SKM-1 treated with dmso at 0.1 percent for 144 hours (cell line): ENCODE measurements at regions not wholly inside any gene's neighbourhood (a gene's known extent, or its start where the extent isn't known, plus 50 kb on each side); places are given as distances from the start of the nearest gene placed in this dataset.

Experiments used
- DNase-seq: peaks from one replicate; lab custom pipeline; 2025; ENCODE audit not compliant: unreplicated experiment; lab: John Stamatoyannopoulos, UW

DNA sequence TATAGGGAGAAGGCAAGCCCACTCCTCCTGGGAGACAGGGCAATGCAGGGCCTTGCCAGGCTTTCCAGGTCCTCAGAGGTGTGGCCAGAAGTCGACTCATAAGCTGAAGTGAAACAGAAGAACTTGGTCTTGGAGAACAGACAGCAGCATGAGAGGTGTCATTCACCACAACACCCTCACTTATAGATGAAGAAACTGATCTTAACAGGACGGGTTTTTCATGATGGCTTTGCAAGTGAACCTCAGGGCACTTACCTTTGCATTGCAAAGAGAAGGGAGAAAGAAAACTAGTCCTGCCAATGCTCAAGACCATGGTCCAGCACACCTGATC is 198.8 kb downstream of the CYRIA start:
- DNase-seq = no peak

DNA sequence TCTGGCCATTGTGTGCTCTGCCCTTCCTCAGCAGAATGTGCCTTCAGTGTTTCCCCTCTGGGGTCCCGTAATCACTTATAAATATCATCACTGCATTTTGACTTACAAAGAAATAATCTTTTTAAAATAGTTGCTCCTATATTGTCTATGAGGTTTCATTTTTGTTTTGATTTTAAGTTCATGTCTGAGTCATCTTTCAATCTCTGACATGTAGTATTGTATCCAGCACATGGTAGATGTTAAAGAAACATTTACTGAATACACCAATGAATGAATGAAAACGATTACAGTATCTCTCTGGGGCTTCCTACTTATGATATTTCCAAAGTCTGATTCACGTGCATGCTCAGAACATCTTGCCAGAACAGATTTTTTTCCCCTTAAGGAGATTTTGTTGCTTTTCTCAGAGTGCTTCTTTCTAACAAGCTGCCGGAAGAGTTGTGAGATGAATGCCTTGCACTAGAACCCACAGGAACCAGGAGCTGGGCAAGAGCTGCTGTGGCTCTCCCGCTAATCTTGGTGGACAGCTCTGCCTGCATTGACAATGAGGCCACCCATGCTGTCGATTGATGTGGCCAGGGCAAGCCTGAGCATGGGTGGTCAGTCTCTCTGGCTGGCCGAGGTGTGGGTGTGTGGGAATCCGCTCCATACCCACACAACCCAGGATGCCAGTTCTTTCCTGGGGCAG is 199.4 kb downstream of the CYRIA start:
- no peak for DNase-seq

DNA sequence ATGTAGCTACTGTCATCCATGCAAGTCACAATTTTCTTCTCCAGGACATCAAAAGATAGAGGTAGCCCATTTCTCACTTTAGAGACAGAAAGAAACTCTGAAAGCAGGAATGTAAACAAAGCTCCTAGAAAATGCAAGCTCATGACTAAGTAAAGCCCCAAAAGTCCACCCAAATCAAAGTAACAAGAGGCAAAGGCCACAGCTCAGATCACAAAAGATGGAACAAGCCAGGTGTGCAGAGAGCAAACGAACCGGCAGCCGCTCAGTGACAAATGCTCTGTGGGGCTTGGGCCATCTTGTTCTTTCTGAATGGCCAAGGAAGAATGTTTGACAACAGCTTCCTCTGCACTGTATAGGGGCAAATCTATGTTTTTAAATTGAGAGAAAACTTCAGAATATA is 201.0 kb downstream of the CYRIA start:
- no peak for DNase-seq

DNA sequence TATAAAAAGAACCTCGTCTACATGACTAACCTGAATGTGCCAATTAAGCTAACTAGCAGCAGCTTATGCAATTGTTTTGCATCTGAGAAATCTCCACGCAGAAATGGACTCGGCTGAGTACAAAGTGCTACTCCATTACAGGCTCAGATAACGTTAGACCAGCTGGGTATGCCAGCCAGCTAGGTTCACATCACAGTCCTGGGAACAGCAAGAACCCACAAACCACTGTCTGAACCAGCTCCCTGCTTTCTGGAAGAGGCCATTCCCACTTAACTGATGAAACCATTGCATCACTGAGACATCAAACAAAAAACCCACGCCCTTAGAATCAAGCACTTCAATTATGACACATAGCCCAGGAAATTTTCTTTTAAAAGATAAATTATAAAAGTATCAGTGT is 202.7 kb downstream of the CYRIA start:
- no peak for DNase-seq

DNA sequence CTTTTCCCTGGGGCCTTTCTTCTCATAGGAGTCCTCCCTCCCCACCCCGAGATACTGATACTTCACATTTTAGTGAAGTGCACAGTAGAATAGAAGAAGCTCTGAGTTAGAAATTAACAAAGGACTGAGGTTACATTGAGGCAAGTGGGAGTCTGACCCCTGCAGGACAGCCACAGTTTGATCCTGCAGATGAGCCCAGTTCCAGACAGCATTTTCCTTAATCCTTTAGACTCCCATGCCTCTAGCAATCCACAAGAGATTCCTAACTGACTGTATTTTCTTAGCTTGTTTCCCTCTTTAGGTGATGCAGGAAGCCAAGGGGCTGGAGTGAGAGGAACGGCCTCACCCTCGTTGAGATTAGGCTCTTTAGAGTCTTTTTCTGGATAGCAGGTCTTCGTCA is 204.0 kb downstream of the CYRIA start:
- no peak for DNase-seq

DNA sequence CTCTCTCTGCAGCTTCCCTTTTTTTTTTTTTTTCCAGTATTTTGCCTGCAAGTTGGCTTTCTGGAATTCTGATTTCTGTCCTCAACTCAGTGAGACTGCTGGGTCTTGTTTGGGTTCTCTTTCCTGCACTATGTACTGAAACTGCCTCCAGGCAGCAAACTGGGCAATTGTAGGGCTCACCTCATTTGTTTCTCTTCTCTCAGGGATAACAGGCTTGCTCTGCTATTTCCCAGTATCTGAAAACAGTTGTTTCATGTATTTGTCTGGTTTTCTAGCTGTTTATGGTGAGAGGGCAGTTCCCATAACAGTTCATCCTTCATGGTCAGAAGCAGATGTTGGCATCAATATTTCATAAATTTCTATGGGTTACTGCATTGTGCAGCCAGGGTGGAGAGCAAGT is 206.0 kb downstream of the CYRIA start:
- DNase-seq = no peak

DNA sequence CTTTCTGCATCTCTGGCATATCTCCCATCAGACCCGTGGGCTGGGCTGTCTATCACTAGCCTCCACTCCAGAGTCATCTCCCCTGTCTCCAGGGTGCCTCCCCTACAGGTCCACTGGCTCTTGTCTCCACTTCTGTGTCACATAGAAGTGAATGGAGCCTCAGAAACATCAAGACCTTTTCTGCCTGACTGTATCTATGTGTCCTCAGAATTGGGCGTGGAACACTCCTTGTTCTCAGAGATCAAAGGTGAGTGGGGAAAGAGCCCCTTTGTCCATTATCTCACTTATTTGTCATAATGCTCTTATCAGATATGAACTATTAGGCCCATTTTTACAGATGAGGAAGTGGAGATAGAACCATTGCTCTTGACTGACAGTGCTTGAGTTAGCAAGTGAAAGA is 211.0 kb downstream of the CYRIA start:
- no peak for DNase-seq

DNA sequence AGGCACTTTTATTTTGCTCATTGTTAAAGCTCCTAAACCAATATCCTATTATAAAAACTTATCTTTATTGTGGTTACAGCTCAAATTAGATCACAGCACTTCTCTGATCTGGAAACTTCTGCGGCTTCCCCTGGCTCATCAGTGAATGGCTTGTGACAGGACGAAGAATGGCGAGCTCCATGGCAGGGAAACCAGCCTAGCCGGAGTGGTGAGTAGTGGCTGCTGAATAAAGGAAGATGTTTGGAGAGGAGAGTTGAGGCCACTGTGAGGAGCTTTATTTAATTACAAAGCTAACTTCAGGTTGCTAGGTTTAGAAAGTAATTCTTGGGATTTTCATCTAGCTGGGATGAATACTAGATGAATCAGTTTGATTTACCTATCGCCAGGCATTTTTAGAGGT is 213.5 kb downstream of the CYRIA start:
- no peak for DNase-seq

DNA sequence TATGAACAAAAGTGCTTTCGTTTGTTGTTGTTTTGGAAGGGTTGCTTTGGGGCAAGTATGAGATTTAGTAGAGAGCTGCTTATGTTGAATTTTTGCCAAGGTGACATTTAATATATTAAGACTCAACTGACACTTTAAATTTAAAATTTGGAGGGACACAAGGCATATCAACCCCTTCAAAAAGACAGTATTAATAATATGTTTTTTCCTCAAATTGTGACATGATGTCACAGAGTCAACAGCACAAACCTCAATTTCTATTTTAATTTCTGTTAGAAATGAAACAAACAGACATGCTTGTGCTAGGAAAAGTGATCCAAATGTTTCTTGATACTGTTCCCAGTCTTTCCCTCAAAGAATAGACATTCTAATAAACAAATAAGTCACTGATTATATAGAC is 218.9 kb downstream of the CYRIA start:
- DNase-seq = no peak

DNA sequence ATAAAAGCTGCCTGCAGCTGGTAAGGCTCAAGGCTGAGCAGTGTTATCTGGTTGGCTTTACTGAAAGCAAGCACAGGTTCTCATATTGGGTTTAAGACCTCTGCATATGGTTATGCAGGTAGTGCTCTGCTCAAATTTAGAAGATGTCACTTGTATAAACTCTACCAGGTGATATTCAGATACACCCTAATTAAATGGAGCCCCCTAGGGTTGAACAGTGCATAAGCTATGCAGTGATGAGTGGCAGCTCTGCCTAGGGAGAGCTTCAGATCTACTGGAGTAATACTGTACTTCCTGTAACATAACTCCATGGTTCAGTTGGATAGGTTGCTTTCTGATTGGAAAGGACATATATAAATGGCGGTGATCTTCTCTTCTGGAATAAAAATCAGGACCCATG is 222.7 kb downstream of the CYRIA start:
- DNase-seq = no peak

DNA sequence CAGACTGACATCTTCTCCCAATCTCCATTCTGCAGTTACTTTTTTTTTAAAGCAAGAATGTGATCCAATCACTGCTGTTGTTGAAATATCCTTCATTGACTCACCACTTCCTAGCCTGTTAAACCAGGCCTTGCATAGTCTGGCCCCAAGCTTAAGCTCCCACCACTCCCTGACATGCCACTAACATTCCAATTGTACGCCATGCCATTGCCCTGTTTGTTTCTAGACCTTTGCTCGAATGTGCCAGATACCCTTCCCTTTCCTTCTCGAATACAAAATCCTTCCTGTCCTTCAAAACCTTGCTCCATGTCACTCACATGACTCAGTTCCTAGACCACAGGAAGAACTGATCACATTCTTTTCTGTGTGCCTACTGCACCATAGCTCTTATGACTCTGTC is 224.2 kb downstream of the CYRIA start:
- no peak for DNase-seq

DNA sequence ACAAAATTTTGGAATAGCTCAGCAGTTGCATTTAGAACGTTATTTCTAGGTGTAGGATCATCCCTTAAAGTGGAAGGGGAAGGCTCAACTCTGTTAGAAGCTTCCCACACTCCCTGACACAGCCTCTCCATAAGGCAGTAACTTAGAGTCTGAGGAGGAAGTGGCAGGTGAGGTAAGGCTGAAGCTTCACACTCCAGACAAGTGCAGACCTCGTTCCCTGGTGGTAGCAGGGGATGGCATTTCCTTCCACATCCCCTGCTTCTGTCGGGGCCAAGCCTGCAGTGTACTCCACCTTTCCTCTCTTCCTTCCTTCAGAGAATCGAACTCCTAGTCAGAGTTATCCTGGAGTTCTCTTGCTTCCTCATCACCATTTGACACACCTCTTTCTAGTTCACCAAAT is 224.7 kb downstream of the CYRIA start:
- no peak for DNase-seq

DNA sequence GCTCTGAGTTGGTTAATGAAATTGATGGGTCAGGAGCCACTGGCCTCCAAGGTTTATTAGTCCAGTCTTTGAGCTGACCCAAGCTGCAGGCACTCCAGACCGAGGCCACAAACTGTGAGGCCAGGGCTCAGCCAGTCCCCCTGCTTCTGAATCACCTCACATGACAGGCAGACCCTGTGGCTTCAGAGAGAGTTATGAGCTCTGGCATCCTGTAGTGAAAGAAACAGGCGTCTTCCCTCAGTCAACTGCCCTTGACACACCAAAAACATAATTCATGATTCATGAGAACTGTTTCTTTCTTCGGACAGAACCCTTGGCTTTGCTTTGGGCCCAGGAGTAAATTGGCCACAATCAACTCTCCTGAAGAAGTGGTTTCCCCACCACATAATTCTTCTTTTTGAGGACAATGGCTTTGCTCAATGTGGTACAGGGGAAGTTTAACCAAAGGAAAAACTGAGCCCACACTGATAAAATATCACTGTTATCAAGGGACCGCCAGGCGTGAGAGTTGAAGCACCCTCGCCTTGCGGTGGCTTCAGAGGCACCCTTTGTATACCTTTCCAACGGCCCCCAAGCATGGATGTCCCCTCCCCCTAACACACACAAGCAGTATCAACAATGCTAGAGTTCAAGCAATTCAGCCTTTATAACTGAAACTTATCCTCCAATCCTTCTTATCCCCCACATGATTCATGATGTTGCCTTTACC is 226.9 kb downstream of the CYRIA start:
- no peak for DNase-seq

DNA sequence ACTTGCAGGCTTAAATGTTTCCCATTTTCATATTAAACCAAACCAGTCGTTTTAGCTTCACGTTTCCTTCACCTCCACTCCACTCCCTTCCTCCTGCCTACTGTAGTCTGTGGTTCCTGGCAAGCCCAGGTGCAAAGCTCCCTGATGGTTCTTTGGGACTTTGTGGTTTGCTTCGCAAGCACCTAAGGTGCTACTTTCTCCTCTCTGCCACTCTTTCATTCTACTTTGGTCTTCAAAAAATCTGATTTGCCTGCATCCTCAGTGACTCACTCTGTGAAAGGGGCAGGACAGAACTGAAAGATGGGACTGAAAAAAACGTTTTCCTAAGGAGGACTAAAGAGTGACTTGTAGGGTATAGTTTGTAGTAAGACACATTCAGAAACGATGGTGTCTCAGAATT is 228.4 kb downstream of the CYRIA start:
- DNase-seq = no peak

DNA sequence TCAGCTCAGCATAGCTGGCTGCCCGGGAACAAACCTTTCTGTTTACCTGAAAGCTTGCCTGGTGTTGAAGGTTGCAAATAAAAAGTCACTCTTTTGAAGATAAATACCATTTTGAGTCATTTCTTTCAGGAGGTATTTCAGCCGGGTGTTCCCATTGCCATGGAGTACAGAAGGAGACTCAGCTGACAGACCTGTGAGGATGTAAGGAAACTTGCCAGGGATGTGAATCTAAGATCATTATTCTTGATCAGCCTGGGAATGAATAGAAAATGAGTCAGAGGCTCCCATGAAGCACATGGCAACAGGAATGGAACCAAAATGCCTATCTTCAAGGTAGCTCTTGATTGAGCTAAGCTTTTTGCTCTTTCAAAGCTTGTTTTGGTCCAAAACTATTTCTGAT is 231.2 kb downstream of the CYRIA start:
- DNase-seq = no peak

DNA sequence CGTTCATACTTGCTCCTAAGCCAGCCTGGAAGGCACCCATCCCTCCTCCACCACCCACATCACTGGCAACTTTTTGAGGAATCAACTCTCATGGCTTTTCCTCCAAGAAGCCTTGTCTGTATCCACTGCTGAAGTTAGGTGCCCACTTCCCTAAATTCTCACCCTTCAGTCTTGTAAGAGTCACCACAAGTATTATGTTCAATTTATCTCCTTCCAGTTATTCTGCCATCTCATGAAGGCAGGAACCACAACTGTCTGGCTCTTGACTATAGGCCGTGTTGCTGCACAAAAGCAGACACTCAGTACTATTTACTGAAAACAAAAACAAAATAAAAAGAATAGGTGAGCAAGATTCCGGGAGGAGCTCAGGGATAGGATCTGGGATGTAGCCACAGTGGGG is 234.8 kb downstream of the CYRIA start:
- no peak for DNase-seq

DNA sequence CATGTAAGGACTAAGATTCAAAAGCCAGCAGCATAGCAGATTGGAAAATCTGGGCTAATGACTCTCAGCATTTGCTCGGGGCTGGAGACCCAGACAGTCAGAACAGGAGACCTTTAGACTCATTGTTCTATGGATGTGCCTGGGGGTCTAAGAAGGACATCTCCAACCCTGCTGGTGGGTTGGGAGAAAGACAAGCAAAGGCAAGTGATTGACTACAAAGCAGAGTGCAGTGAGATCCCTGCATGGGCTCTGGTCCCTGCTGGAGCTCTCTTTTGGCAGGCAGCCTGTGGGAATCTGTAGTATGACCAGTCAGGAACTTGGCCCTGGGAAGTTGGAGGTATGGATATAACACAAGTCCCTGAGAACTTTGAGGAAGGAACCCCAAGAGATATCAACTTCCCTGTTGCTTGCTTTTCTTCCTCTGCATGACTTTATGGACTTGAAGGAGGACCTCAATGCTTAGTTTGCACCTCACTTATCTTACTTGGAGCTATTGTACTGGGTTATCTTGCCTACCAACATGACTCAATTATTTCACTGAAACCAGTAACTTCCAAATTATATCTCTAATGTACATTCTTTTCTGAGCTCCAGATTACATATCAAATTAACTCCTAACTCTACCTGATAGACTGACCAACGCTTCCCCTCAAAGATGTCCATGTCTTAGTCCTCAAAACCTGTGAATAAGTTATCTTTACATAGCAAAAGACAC is 236.0 kb downstream of the CYRIA start:
- no peak for DNase-seq

DNA sequence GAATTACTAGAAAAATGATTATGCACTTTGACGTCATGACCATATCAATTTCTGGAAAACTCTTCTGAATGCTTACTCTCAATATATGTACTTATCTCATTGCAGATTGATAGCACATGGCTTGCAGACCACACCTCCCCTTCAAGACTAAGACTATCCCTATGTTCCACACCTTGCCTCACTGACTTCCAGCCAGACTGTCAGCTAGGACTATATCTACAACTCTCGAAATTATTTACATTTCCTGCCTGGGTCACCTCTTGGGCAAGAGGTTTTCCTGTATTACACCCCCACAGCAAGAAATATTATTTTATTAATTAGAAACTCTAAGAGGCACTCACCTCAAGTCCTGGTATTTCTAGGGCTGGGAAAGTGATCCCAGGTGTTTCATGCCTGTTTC is 236.6 kb downstream of the CYRIA start:
- no peak for DNase-seq

DNA sequence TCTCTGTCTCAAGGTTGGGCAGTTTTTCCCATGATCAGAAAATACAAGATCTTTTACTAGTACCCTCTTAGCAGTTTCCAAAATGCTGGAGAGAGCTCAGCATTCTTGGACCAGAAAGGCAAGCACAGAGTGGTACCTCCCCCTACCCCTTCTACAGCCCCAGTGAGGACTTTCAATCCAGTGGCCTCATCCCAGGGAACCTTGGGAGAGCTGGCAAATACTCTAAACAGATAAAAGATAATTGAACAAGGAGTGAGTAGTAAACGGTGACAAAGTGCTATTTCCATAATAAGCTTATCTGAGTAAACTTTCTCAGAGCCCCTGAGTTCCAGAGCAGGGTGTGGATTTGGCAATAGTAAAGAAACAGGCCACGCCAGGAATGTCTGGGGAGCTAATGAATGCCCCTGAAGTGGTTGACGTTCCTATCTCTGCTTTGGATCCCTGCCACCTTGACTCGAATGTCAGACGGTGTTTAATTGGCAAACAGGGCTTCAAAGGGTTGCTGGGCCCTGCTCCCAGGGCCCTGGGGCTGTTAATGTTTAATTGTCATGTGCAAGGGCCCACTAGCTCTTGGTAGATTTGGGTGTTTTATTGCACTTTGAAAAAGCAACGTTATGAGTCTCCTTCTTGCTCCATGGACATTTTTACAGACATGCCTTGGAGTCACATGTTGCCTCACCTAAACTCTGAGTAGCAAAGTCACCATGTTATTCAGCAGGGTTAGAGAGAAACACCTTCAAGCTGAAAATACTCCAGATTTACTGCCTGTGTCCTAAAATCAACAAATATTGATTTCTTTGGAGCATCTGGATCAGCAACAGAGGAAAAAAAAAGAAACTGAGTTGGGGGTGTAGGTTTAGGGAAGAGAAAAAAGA is 239.9 kb downstream of the CYRIA start:
- no peak for DNase-seq

DNA sequence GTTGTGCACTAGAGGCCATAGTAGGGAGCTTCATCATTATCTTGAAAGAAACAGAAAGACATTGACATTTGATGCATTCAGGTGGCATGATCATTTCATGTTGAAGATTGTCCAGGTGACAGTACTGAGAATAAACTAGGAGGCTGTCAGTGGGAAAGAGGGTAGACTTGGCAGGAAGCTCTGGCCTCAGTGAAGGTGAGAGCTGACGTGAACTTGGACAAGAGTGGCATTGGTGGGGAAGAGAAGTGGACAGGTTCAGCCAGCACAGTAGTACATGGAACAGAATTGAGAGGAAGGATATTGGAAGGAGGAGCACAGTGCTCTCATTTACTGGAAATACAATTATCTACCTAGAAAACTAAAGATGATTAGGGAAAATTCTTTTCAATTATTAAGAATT is 245.2 kb downstream of the CYRIA start:
- no peak for DNase-seq

DNA sequence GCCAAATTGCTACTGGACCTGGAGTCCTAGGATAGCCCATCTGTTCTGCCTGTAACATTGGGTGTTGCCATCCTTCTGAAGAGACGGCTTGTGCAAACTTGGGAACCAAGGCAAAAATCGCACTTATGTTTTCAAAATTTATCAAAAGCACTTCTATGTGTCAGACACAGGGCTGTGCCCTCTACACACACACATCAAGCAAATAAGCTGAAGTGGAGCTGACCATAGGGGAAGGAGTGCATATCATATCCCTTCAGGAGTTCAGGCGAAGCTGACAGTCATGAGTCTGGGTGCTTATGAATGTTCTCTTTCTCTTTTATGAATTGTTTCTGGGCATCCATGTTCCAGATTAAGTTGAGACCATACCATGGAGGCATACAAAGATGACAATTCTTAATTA is 247.9 kb downstream of the CYRIA start:
- no peak for DNase-seq

DNA sequence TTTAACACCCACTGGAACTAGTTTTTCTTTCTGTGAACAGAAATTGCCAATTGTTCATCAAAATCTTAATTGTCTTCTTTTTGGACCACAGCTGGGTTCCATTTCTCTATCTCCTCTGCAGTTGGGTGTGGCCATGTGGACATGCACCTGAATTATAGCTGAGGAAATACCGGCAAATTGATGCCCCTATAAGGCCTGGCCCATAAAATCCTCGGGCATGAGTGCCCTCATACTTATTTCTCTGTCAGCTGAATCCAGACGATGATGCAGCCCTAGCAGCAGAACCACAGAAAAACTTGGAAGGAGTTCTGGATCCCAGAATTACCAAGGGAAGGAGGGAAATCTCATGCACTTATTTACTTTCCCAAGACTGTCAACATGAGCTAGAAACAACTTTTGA is 249.0 kb downstream of the CYRIA start:
- no peak for DNase-seq
